ENCODE measurements at regions not wholly inside any gene's neighbourhood (a gene's known extent, or its start where the extent isn't known, plus 50 kb on each side); places are given as distances from the start of the nearest gene placed in this dataset.
"Not testable (repeated sequence)": the region's sequence is repeated elsewhere in the genome, so short reads cannot be mapped to it uniquely, and the experiment has no call there.

DNA sequence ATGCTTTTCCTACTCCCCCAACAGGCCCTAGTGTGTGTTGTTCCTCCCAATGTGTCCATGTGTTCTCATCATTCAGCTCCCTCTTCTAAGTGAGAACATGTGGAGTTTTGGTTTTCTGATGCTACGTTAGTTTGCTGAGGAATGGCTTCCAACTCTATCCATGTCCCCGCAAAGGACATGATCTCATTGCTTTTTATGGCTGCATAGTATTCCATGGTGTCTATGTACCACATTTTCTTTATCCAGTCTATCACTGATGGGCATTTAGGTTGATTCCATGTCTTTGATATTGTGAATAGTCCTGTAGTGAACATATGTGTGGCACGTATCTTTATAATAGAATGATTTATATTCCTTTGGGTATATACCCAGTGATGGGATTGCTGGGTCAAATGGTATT, 72.5 kb upstream of the CCNY start:
- FAIRE-seq; H3K9me3 ChIP-seq (replicated peaks; ENCODE audit: control insufficient read depth, insufficient read depth, low read length); H3K4me2 ChIP-seq (ENCODE audit: control insufficient read depth, insufficient read depth); SMC1A ChIA-PET (ENCODE audit: uncharacterized antibody, unreplicated experiment); H3K27ac ChIP-seq (ENCODE audit: control insufficient read depth, insufficient read depth); H3K36me3 ChIP-seq (ENCODE audit: control insufficient read depth in 2 of 2, insufficient read depth in 2 of 2, low read length in 1 of 2); in situ Hi-C loops (cut with MboI); H3K9ac ChIP-seq (ENCODE audit: control insufficient read depth, insufficient read depth, low read length); H2AFZ ChIP-seq (ENCODE audit: control insufficient read depth, low read depth, low read length); H3K27me3 ChIP-seq (replicated peaks in 1 of 2; ENCODE audit: control insufficient read depth in 2 of 2, insufficient read depth in 2 of 2, low read length in 1 of 2); H3K4me3 ChIP-seq; H3K4me1 ChIP-seq (ENCODE audit: control insufficient read depth, insufficient read depth, low read length); H4K20me1 ChIP-seq (ENCODE audit: control insufficient read depth, insufficient read depth); DNase-seq (ENCODE audit: low read depth, low spot score); ATAC-seq; intact Hi-C loops (cut with micrococcal nuclease; ENCODE audit: unreplicated experiment); BruUV-seq (replicated peaks); H3K79me2 ChIP-seq (ENCODE audit: control insufficient read depth, insufficient read depth, low read length); POLR2A ChIA-PET: not testable (repeated sequence)
- ChIA-PET RAD21 (ENCODE audit: unreplicated experiment) (interaction anchor here (0.7 kb wide), 1 partner anchor 516 kb away, joined by 5 read pairs; no protein-coding TSS in a partner anchor), CTCF (interaction anchor here (0.6 kb wide), 1 partner anchor 24 kb away, joined by 3 read pairs; no protein-coding TSS in a partner anchor)
- WGBS (ENCODE audit: insufficient coverage, insufficient replicate concordance, low lambda C conversion rate, missing lambda C conversion rate): 62% methylated on average over 3 of the region's 3 CpGs

DNA sequence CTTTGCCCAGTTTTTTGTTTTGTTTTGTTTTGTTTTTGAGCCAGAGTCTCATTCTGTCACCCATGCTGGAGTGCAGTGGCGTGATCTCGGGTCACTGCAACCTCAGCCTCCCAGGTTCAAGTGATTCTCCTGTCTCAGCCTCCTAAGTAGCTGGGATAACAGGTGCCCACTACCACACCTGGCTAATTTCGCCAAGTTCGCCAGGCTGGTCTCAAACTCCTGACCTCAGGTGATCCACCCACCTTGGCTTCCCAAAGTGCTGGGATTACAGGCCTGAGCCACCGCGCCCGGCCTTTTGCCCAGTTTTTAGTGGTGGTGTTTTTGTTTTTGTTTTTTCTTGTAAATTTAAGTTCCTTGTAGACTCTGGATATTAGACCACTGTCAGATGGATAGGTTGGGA, 71.7 kb upstream of the CCNY start:
- H3K4me3 ChIP-seq; BruUV-seq (replicated peaks); SMC1A ChIA-PET (ENCODE audit: uncharacterized antibody, unreplicated experiment); DNase-seq (ENCODE audit: low read depth, low spot score); H3K36me3 ChIP-seq (ENCODE audit: control insufficient read depth in 2 of 2, insufficient read depth in 2 of 2, low read length in 1 of 2); H2AFZ ChIP-seq (ENCODE audit: control insufficient read depth, low read depth, low read length); intact Hi-C loops (cut with micrococcal nuclease; ENCODE audit: unreplicated experiment); H3K79me2 ChIP-seq (ENCODE audit: control insufficient read depth, insufficient read depth, low read length); H3K9me3 ChIP-seq (replicated peaks; ENCODE audit: control insufficient read depth, insufficient read depth, low read length); H4K20me1 ChIP-seq (ENCODE audit: control insufficient read depth, insufficient read depth); FAIRE-seq; in situ Hi-C loops (cut with MboI); H3K9ac ChIP-seq (ENCODE audit: control insufficient read depth, insufficient read depth, low read length); ATAC-seq; H3K4me2 ChIP-seq (ENCODE audit: control insufficient read depth, insufficient read depth); H3K4me1 ChIP-seq (ENCODE audit: control insufficient read depth, insufficient read depth, low read length); RAD21 ChIA-PET (ENCODE audit: unreplicated experiment); H3K27me3 ChIP-seq (replicated peaks in 1 of 2; ENCODE audit: control insufficient read depth in 2 of 2, insufficient read depth in 2 of 2, low read length in 1 of 2); CTCF ChIA-PET; POLR2A ChIA-PET; H3K27ac ChIP-seq (ENCODE audit: control insufficient read depth, insufficient read depth): not testable (repeated sequence)
- 60% methylated on average over 7 of the region's 7 CpGs for WGBS (ENCODE audit: insufficient coverage, insufficient replicate concordance, low lambda C conversion rate, missing lambda C conversion rate)

DNA sequence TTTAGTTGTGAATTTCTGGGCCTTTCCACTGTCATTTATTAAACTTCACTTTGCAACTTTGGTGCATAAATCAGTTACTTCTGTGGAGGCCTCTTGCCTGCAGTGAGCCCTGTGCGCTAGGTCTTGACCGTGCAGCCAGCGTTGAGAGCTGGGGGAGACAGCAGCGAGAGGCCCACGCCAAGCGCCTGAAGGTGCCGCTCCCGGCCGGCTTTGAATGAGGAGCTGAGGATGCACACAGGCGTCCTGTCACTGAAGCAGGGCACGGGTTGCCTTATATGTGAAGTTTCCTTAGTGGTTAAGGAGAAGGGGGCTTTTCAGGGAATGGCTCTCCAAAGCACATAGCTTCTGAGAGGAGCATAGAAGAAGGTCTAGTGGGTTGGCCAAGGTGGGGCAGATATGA, 70.9 kb upstream of the CCNY start:
- ATAC-seq (no peak), FAIRE-seq (no peak), DNase-seq (ENCODE audit: low read depth, low spot score) (no peak)
- in situ Hi-C loops (cut with MboI) (no loop called here), intact Hi-C loops (cut with micrococcal nuclease; ENCODE audit: unreplicated experiment) (no loop called here)
- CTCF ChIA-PET: no interaction called here
- Histone ChIP-seq H3K36me3 (ENCODE audit: control insufficient read depth in 2 of 2, insufficient read depth in 2 of 2, low read length in 1 of 2) (no peaks in the 10 kb centered on the region), H3K27me3 (replicated peaks in 1 of 2; ENCODE audit: control insufficient read depth in 2 of 2, insufficient read depth in 2 of 2, low read length in 1 of 2) (no peaks in the 10 kb centered on the region), H3K9ac (ENCODE audit: control insufficient read depth, insufficient read depth, low read length) (no peak overlapping the region), H3K4me3 (no peak overlapping the region), H3K27ac (ENCODE audit: control insufficient read depth, insufficient read depth) (no peak overlapping the region), H4K20me1 (ENCODE audit: control insufficient read depth, insufficient read depth) (no peaks in the 10 kb centered on the region), H3K79me2 (ENCODE audit: control insufficient read depth, insufficient read depth, low read length) (no peaks in the 10 kb centered on the region), H3K4me1 (ENCODE audit: control insufficient read depth, insufficient read depth, low read length) (no peaks in the 10 kb centered on the region), H2AFZ (ENCODE audit: control insufficient read depth, low read depth, low read length) (no peak overlapping the region), H3K9me3 (replicated peaks; ENCODE audit: control insufficient read depth, insufficient read depth, low read length) (no peaks in the 10 kb centered on the region), H3K4me2 (ENCODE audit: control insufficient read depth, insufficient read depth) (no peak overlapping the region)
- RAD21 ChIA-PET (ENCODE audit: unreplicated experiment): no interaction called here
- SMC1A ChIA-PET (ENCODE audit: uncharacterized antibody, unreplicated experiment): interaction anchor here (0.9 kb wide), 1 partner anchor 77 kb away, joined by 4 read pairs; no protein-coding TSS in a partner anchor
- 81% methylated on average over 11 of the region's 11 CpGs for WGBS (ENCODE audit: insufficient coverage, insufficient replicate concordance, low lambda C conversion rate, missing lambda C conversion rate)
- POLR2A ChIA-PET: no interaction called here
- no peak for TF ChIP-seq CBX3 (IDR thresholded peaks at IDR 0.05; ENCODE audit: borderline replicate concordance, low read depth)
- no TSS peak for BruUV-seq (replicated peaks)
